T-cell (primary cell): ENCODE measurements at regions not wholly inside any gene's neighbourhood (a gene's known extent, or its start where the extent isn't known, plus 50 kb on each side); places are given as distances from the start of the nearest gene placed in this dataset.

ENCODE experiments used
- ATAC-seq, 4 experiments: fragments of 200-7000 bp in 3 of 4; fragments of 150-1000 bp in 1 of 4; cut with Tn5 transposase; replicated peaks in 1 of 4; 1 replicate in 3 of 4; 2 replicates in 1 of 4; pipeline ENCODE4 v1.10.0; 2021; ENCODE audit warnings: moderate library complexity in 3 of 4, mild to moderate bottlenecking in 2 of 4, moderate number of reproducible peaks in 1 of 4
- CTCF ChIA-PET, 2 donors: fragments of 300-600 bp; sonication (Branson Sonifier 250); formaldehyde crosslinking; loops; one replicate each; lab custom pipeline; 2022; ENCODE audit warnings: antibody characterized with exemption in 2 of 2; lab: Charles Lee
- POLR2A ChIA-PET, 2 donors: fragments of 300-600 bp; sonication (Branson Sonifier 250); formaldehyde crosslinking; loops; one replicate each; lab custom pipeline; 2022; ENCODE audit warnings: antibody characterized with exemption in 2 of 2; lab: Charles Lee
- DNase-seq, 35 experiments: peaks; one replicate each; pipeline versions ENCODE4 v3.0.0 to v3.0.0-alpha.2; 2013 to 2023
- H3K27ac ChIP-seq: one replicate; pipeline ENCODE4 v1.5.1; 2013; ENCODE audit warnings: low read length
- H3K27me3 ChIP-seq, 2 experiments: replicated peaks in 1 of 2; 1 replicate in 1 of 2; 2 replicates in 1 of 2; pipeline versions ENCODE4 v1.6.1 to v1.7.0; 2013; ENCODE audit warnings: low read length in 1 of 2, mixed read lengths in 1 of 2; ENCODE audit not compliant: control insufficient read depth in 2 of 2, insufficient read depth in 2 of 2; ENCODE audit errors: extremely low read depth in 1 of 2
- H3K36me3 ChIP-seq, 2 donors: 1 replicate in 1 of 2; 2 replicates in 1 of 2; pipeline versions ENCODE4 v1.6.1 to v1.7.0; 2013; ENCODE audit warnings: low read length in 1 of 2; ENCODE audit not compliant: control insufficient read depth in 2 of 2, insufficient read depth in 1 of 2; ENCODE audit errors: extremely low read depth in 1 of 2
- H3K4me1 ChIP-seq, 2 experiments: 1 replicate in 1 of 2; 2 replicates in 1 of 2; pipeline versions ENCODE4 v1.6.1 to v1.7.0; 2013; ENCODE audit warnings: low read length in 2 of 2, mixed read lengths in 1 of 2; ENCODE audit not compliant: insufficient read depth in 2 of 2, control insufficient read depth in 1 of 2; ENCODE audit errors: extremely low read depth in 1 of 2
- H3K4me3 ChIP-seq, 2 donors: 1 replicate in 1 of 2; 2 replicates in 1 of 2; pipeline versions ENCODE4 v1.5.1 to v1.7.0; 2013; ENCODE audit warnings: mild to moderate bottlenecking in 2 of 2, low read length in 1 of 2, moderate library complexity in 1 of 2; ENCODE audit not compliant: control insufficient read depth in 1 of 2; ENCODE audit errors: extremely low read depth in 1 of 2
- H3K9me3 ChIP-seq: 2 replicates; pipeline ENCODE4 v1.7.0; 2013
- H3K27ac Mint-ChIP-seq, 2 donors: one replicate each; pipeline ENCODE4 v1.8.0; 2020 to 2021; ENCODE audit warnings: mild to moderate bottlenecking in 2 of 2, mixed read lengths in 2 of 2
- H3K27me3 Mint-ChIP-seq, 2 donors: one replicate each; pipeline ENCODE4 v1.8.0; 2021 to 2022; ENCODE audit warnings: mixed read lengths in 2 of 2
- H3K36me3 Mint-ChIP-seq: one replicate; pipeline ENCODE4 v1.8.0; 2021; ENCODE audit warnings: mixed read lengths
- H3K4me1 Mint-ChIP-seq, 3 donors: one replicate each; pipeline ENCODE4 v1.8.0; 2020 to 2022; ENCODE audit warnings: mixed read lengths in 3 of 3, mild to moderate bottlenecking in 1 of 3
- H3K4me3 Mint-ChIP-seq, 3 donors: one replicate each; pipeline ENCODE4 v1.8.0; 2020 to 2022; ENCODE audit warnings: mild to moderate bottlenecking in 3 of 3, mixed read lengths in 3 of 3, moderate library complexity in 3 of 3
- H3K9me3 Mint-ChIP-seq, 3 donors: one replicate each; pipeline ENCODE4 v1.8.0; 2020 to 2022; ENCODE audit warnings: mixed read lengths in 3 of 3
- WGBS: methylation state at CpG from one replicate; pipeline ENCODE4 v1.1.5; 2013; ENCODE audit warnings: missing lambda C conversion rate; ENCODE audit not compliant: insufficient coverage; 5-methylcytosine and 5-hydroxymethylcytosine counted together

- POLR2A ChIA-PET: no interaction called here
- Mint-ChIP-seq H3K27me3 (peaks cover 0 to 3% of the 10 kb centered on the region in 2 donors), H3K27ac (no peak overlapping the region), H3K4me1 (no peaks in the 10 kb centered on the region), H3K9me3 (peaks cover 0 to 2% (median 0%) of the 10 kb centered on the region in 3 donors), H3K4me3 (no peak overlapping the region), H3K36me3 (no peaks in the 10 kb centered on the region)
- CTCF ChIA-PET: no interaction called here
- H3K36me3 ChIP-seq: no peaks in the 10 kb centered on the region
- H3K4me1 ChIP-seq: no peaks in the 10 kb centered on the region
- no peak for ATAC-seq
- no peak for DNase-seq
- 19% methylated on average over 4 of the region's 5 CpGs for WGBS
- H3K27me3 ChIP-seq: peaks cover 0 to 2% of the 10 kb centered on the region in 2 experiments
- no peak overlapping the region for H3K27ac ChIP-seq
- no peaks in the 10 kb centered on the region for H3K9me3 ChIP-seq
- no peak overlapping the region for H3K4me3 ChIP-seq
These were observed 140.5 kb downstream of the ST6GAL2 start for GRCh38 chr2:106745468-106745867.

GRCh38 chr2:106749823-106750222, 136.1 kb downstream of the ST6GAL2 start:
- ChIA-PET CTCF (no interaction called here), POLR2A (no interaction called here)
- H3K9me3 ChIP-seq: no peaks in the 10 kb centered on the region
- no peaks in the 10 kb centered on the region for H3K36me3 ChIP-seq
- no peak for DNase-seq
- no peaks in the 10 kb centered on the region for H3K4me1 ChIP-seq
- no peak overlapping the region for H3K4me3 Mint-ChIP-seq
- H3K4me1 Mint-ChIP-seq: no peaks in the 10 kb centered on the region
- H3K27ac ChIP-seq: no peak overlapping the region
- H3K27me3 Mint-ChIP-seq: peaks cover 0 to 3% of the 10 kb centered on the region in 2 donors
- no peaks in the 10 kb centered on the region for H3K9me3 Mint-ChIP-seq
- H3K27ac Mint-ChIP-seq: no peak overlapping the region
- ATAC-seq: no peak
- H3K27me3 ChIP-seq: peaks cover 0 to 2% of the 10 kb centered on the region in 2 experiments
- no peak overlapping the region for H3K4me3 ChIP-seq
- WGBS: 67% methylated on average over 2 of the region's 2 CpGs
- no peaks in the 10 kb centered on the region for H3K36me3 Mint-ChIP-seq
